Upper lobe of left lung (tissue), 4 donors: ENCODE measurements at regions not wholly inside any gene's neighbourhood (a gene's known extent, or its start where the extent isn't known, plus 50 kb on each side); places are given as distances from the start of the nearest gene placed in this dataset.

Source experiments
- EP300 ChIP-seq, 4 donors: sonication (generic); formaldehyde crosslinking; IDR thresholded peaks; one replicate each; pipeline ENCODE4 v1.5.1; 2017; ENCODE audit warnings: antibody characterized with exemption in 4 of 4, control low read depth in 2 of 4
- TF ChIP-seq, protein P1 (sequence below), 6 experiments: fragments of 450-650 bp in 4 of 6; fragments of 200-600 bp in 2 of 6; sonication (generic) in 2 of 6; IDR thresholded peaks; one replicate each; pipeline ENCODE4 v1.5.1; 2016 to 2019; ENCODE audit warnings: antibody characterized with exemption in 6 of 6

DNA sequence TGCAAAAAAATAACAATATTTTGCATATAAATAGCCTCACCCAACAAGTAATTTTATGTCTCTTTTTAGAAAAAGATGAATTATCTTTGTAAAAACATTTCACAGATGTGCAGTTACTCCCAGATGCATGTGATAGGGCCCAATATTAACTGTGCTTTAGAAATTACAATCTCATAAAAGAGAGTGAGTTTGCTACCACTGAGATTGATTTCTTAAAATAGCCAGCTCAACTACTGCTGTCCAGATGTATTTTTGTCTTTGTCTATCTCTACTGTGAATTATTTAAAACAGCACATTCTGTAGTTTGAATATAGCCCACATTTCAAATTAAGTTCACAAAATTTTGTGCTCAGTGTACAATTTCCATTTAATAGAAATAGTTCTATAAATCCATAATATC, 177.0 kb upstream of the TTC29 start:
- no peak for TF ChIP-seq EP300 (IDR thresholded peaks at IDR 0.05)
- TF ChIP-seq, protein P1, sequence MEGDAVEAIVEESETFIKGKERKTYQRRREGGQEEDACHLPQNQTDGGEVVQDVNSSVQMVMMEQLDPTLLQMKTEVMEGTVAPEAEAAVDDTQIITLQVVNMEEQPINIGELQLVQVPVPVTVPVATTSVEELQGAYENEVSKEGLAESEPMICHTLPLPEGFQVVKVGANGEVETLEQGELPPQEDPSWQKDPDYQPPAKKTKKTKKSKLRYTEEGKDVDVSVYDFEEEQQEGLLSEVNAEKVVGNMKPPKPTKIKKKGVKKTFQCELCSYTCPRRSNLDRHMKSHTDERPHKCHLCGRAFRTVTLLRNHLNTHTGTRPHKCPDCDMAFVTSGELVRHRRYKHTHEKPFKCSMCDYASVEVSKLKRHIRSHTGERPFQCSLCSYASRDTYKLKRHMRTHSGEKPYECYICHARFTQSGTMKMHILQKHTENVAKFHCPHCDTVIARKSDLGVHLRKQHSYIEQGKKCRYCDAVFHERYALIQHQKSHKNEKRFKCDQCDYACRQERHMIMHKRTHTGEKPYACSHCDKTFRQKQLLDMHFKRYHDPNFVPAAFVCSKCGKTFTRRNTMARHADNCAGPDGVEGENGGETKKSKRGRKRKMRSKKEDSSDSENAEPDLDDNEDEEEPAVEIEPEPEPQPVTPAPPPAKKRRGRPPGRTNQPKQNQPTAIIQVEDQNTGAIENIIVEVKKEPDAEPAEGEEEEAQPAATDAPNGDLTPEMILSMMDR (IDR thresholded peaks at IDR 0.05) = no peak
